ENCODE measurements at regions not wholly inside any gene's neighbourhood (a gene's known extent, or its start where the extent isn't known, plus 50 kb on each side); places are given as distances from the start of the nearest gene placed in this dataset.

DNA sequence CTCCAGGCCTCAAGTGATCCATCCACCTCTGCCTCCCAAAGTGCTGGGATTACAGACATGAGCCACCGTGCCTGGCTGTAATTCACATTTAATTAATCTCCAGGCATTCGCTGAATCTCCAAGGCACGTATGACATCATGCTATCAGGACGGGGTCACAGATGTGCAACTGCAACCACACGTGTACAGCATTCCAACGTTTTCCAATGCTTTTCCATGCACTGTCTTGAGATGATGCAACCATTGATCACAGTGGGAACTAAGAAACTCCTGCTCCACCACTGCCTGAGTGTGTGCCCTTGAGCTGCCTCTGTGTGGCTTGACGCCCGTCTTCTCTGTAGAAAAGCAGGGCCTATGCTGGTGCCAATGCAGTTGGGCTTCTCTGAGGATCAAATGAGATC lies 119.8 kb upstream of the LYZL2 start:
- TF ChIP-seq POLR2AphosphoS5 (IDR thresholded peaks at IDR 0.05), result no peak
- TF ChIP-seq POLR2A (IDR thresholded peaks at IDR 0.05), result no peak
- no peak for TF ChIP-seq EP300 (IDR thresholded peaks at IDR 0.05)
- TF ChIP-seq, protein P1, sequence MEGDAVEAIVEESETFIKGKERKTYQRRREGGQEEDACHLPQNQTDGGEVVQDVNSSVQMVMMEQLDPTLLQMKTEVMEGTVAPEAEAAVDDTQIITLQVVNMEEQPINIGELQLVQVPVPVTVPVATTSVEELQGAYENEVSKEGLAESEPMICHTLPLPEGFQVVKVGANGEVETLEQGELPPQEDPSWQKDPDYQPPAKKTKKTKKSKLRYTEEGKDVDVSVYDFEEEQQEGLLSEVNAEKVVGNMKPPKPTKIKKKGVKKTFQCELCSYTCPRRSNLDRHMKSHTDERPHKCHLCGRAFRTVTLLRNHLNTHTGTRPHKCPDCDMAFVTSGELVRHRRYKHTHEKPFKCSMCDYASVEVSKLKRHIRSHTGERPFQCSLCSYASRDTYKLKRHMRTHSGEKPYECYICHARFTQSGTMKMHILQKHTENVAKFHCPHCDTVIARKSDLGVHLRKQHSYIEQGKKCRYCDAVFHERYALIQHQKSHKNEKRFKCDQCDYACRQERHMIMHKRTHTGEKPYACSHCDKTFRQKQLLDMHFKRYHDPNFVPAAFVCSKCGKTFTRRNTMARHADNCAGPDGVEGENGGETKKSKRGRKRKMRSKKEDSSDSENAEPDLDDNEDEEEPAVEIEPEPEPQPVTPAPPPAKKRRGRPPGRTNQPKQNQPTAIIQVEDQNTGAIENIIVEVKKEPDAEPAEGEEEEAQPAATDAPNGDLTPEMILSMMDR (IDR thresholded peaks at IDR 0.05), result no peak
- 88 to 96% methylated on average over 8 of the region's 8 CpGs for WGBS, 2 donors
- DNase-seq (no peak), ATAC-seq (ENCODE audit: low FRiP score in 2 of 2) (no peak)
- Histone ChIP-seq H3K9me3 (no peaks in the 10 kb centered on the region), H3K4me3 (no peak overlapping the region), H3K27ac (no peak overlapping the region), H3K27me3 (no peaks in the 10 kb centered on the region), H3K36me3 (no peaks in the 10 kb centered on the region), H3K4me1 (peaks cover 0 to 5% (median 0%) of the 10 kb centered on the region in 4 donors)

DNA sequence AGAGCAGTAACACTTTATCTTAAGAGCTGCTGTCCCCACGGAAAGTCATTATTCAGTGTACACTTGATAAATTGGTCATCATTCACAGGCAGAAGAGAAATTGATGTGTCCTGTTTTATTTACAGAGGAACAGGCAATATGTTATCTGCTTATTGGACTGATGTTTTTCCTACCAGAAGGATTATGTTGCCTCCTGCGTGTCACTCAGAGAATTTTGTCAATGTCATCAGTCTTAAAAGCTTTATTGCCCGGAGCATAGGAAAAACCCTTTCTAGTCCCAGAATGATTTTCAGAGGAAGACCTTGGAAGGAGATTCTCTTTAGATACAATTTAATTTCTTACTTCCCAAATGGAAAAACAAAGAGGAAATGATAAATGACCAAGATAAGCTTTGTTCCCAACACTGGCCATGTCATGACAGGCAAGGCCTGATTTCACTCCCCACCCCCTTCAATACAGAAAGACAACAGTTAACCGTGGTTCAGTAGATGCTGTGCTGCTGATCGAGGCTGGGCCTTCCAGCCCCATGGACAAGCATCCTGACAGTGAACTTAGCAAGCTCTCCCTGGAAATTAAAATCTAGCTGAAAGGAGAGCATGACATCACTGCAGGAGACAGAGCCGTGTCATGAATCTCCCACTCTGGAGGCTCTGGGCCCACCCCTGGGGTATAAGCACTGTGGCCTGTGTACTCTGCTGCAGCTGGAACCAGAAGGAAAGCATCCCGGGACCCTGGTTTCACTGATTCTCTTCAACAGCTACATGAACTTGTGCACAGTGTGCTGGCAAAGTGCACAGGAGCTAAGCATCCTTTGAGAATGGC lies 118.8 kb upstream of the LYZL2 start:
- DNase-seq (no peak), ATAC-seq (ENCODE audit: low FRiP score in 2 of 2) (no peak)
- H3K4me1 ChIP-seq, result peaks cover 0 to 5% (median 0%) of the 10 kb centered on the region in 4 donors

DNA sequence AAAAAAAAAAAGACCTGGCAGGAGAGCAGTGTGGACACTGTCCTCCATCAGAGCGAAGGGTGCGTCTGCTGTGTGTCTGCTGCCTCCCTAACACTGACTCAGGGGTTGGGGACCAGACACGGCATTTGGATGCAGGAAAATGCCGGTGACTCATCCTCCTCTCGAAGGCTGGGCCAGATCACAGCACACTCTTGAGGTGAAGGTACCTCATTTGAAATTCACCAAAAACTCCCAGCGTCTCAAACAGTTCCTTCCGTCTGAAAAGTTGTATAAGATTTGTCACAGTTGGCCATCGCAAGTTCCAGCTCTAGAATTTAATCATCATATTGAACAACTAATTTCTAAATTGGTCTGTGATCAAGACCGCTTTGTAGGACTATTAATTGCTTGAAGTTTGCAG lies 118.1 kb upstream of the LYZL2 start:
- TF ChIP-seq, protein P1 (IDR thresholded peaks at IDR 0.05), result no peak
- TF ChIP-seq POLR2AphosphoS5 (IDR thresholded peaks at IDR 0.05), result no peak
- no peak for TF ChIP-seq EP300 (IDR thresholded peaks at IDR 0.05)
- no peak for TF ChIP-seq POLR2A (IDR thresholded peaks at IDR 0.05)
- no peaks in the 10 kb centered on the region for H3K9me3 ChIP-seq
- DNase-seq, result no peak
- H3K4me1 ChIP-seq, result peaks cover 0 to 5% (median 0%) of the 10 kb centered on the region in 4 donors
- H3K27me3 ChIP-seq, result no peaks in the 10 kb centered on the region
- H3K4me3 ChIP-seq, result no peak overlapping the region
- ATAC-seq (ENCODE audit: low FRiP score in 2 of 2), result no peak
- no peaks in the 10 kb centered on the region for H3K36me3 ChIP-seq
- H3K27ac ChIP-seq, result no peak overlapping the region
- WGBS, 2 donors, result 73 to 89% methylated on average over 9 of the region's 9 CpGs

More for the DNA sequence above, 118.8 kb upstream of the LYZL2 start:
- 67 to 74% methylated on average over 5 to 7 of the region's 7 CpGs for WGBS, 2 donors
- Histone ChIP-seq H3K9me3 (no peaks in the 10 kb centered on the region), H3K27me3 (no peaks in the 10 kb centered on the region), H3K36me3 (no peaks in the 10 kb centered on the region), H3K4me3 (no peak overlapping the region), H3K27ac (no peak overlapping the region)
- TF ChIP-seq, protein P1 (IDR thresholded peaks at IDR 0.05), result no peak
- TF ChIP-seq POLR2A (IDR thresholded peaks at IDR 0.05), result no peak
- TF ChIP-seq EP300 (IDR thresholded peaks at IDR 0.05), result no peak
- no peak for TF ChIP-seq POLR2AphosphoS5 (IDR thresholded peaks at IDR 0.05)

DNA sequence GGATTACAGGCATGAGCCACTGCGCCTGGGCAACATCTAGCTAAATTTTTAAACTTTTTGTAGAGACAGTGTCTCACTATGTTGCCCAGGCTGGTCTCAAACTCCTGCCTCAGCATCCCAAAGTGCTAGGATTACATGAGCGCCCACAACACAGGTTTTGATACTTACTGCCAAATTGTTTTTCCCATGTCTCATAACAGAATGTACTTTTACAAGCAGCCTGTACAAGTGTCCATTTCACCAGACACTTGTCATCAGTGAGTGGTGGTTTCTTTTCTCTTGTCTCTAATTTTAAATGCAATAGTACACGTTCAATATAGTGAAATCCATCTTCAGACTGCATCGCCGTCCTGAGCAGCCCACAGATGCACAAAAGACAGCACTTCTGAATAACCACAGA lies 116.4 kb upstream of the LYZL2 start:
- H3K9me3 ChIP-seq, result no peaks in the 10 kb centered on the region
- H3K27ac ChIP-seq, result no peak overlapping the region
- H3K4me1 ChIP-seq, result no peaks in the 10 kb centered on the region
- TF ChIP-seq POLR2AphosphoS5 (IDR thresholded peaks at IDR 0.05) (no peak), POLR2A (IDR thresholded peaks at IDR 0.05) (no peak), EP300 (IDR thresholded peaks at IDR 0.05) (no peak)
- TF ChIP-seq, protein P1 (IDR thresholded peaks at IDR 0.05), result no peak
- H3K36me3 ChIP-seq, result no peaks in the 10 kb centered on the region
- ATAC-seq (ENCODE audit: low FRiP score in 2 of 2), result no peak
- no peaks in the 10 kb centered on the region for H3K27me3 ChIP-seq
- DNase-seq, result no peak
- 81 to 89% methylated on average over 5 of the region's 5 CpGs for WGBS, 2 donors
- no peak overlapping the region for H3K4me3 ChIP-seq

DNA sequence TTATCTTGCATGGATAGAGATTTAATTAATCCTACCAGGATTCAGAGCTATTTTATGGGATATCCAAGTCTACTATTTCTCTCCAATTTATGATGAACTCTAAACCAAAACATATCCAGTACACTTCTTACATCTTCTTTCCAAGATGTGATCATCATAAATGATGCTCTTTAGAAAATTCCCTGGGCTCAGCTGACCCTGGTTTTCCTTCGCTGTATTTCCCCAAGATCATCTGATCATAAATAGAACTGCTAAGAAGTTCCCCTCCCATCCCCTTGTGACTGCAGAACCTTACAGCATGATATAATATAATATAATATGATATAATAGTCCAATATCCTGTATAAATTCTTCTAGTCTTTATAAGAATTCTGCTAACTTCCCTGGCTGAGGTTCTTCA lies 114.6 kb upstream of the LYZL2 start:
- Histone ChIP-seq H3K27ac (no peak overlapping the region), H3K4me3 (no peak overlapping the region), H3K36me3 (no peaks in the 10 kb centered on the region), H3K27me3 (no peaks in the 10 kb centered on the region), H3K9me3 (no peaks in the 10 kb centered on the region), H3K4me1 (no peaks in the 10 kb centered on the region)
- DNase-seq (no peak), ATAC-seq (ENCODE audit: low FRiP score in 2 of 2) (no peak)
- TF ChIP-seq EP300 (IDR thresholded peaks at IDR 0.05) (no peak), POLR2A (IDR thresholded peaks at IDR 0.05) (no peak), POLR2AphosphoS5 (IDR thresholded peaks at IDR 0.05) (no peak)
- TF ChIP-seq, protein P1 (IDR thresholded peaks at IDR 0.05), result no peak
- WGBS, 2 donors, result 74 to 84% methylated on average over 1 of the region's 1 CpG
